ENCODE measurements at regions not wholly inside any gene's neighbourhood (a gene's known extent, or its start where the extent isn't known, plus 50 kb on each side); places are given as distances from the start of the nearest gene placed in this dataset.

DNA sequence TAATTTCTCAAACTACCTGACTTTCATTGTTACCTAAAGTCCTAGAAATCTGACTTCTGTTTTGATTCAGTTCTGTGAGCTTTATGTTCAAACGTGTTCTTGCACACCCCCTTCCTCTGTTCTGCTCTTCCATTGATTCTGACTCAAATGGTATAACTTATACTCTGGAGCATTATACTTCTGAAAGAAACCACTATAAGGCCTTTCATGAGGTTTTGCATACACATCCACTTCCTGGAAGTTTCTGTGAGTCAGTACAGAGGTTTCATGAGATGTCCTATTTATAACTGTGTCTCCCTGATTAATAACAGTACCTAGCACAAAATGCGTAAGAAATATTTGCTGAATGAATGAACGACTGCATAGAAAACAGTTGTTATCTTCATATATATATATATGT, 540.2 kb upstream of the CT83 start:
- TF ChIP-seq, protein P1, sequence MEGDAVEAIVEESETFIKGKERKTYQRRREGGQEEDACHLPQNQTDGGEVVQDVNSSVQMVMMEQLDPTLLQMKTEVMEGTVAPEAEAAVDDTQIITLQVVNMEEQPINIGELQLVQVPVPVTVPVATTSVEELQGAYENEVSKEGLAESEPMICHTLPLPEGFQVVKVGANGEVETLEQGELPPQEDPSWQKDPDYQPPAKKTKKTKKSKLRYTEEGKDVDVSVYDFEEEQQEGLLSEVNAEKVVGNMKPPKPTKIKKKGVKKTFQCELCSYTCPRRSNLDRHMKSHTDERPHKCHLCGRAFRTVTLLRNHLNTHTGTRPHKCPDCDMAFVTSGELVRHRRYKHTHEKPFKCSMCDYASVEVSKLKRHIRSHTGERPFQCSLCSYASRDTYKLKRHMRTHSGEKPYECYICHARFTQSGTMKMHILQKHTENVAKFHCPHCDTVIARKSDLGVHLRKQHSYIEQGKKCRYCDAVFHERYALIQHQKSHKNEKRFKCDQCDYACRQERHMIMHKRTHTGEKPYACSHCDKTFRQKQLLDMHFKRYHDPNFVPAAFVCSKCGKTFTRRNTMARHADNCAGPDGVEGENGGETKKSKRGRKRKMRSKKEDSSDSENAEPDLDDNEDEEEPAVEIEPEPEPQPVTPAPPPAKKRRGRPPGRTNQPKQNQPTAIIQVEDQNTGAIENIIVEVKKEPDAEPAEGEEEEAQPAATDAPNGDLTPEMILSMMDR (conservative IDR thresholded peaks at IDR 0.05; ENCODE audit: low read depth in 2 of 2), result no peak
- TF ChIP-seq JUNB (IDR thresholded peaks at IDR 0.05; ENCODE audit: unreplicated experiment) (no peak), POLR2AphosphoS5 (IDR thresholded peaks at IDR 0.05; ENCODE audit: low read depth) (no peak), EZH2 (IDR thresholded peaks at IDR 0.05; ENCODE audit: low read depth, unreplicated experiment) (no peak), EZH2phosphoT487 (IDR thresholded peaks at IDR 0.05; ENCODE audit: unreplicated experiment) (no peak), STAT1 (IDR thresholded peaks at IDR 0.05; ENCODE audit: unreplicated experiment) (no peak), NANOG (IDR thresholded peaks at IDR 0.05; ENCODE audit: borderline replicate concordance) (no peak), ZNF114 (CRISPR knock-in tag; IDR thresholded peaks at IDR 0.05) (no peak), CREB1 (CRISPR knock-in tag; IDR thresholded peaks at IDR 0.05; ENCODE audit: low read depth) (no peak)
- TF ChIP-seq, protein P2, sequence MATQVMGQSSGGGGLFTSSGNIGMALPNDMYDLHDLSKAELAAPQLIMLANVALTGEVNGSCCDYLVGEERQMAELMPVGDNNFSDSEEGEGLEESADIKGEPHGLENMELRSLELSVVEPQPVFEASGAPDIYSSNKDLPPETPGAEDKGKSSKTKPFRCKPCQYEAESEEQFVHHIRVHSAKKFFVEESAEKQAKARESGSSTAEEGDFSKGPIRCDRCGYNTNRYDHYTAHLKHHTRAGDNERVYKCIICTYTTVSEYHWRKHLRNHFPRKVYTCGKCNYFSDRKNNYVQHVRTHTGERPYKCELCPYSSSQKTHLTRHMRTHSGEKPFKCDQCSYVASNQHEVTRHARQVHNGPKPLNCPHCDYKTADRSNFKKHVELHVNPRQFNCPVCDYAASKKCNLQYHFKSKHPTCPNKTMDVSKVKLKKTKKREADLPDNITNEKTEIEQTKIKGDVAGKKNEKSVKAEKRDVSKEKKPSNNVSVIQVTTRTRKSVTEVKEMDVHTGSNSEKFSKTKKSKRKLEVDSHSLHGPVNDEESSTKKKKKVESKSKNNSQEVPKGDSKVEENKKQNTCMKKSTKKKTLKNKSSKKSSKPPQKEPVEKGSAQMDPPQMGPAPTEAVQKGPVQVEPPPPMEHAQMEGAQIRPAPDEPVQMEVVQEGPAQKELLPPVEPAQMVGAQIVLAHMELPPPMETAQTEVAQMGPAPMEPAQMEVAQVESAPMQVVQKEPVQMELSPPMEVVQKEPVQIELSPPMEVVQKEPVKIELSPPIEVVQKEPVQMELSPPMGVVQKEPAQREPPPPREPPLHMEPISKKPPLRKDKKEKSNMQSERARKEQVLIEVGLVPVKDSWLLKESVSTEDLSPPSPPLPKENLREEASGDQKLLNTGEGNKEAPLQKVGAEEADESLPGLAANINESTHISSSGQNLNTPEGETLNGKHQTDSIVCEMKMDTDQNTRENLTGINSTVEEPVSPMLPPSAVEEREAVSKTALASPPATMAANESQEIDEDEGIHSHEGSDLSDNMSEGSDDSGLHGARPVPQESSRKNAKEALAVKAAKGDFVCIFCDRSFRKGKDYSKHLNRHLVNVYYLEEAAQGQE (IDR thresholded peaks at IDR 0.05; ENCODE audit: unreplicated experiment), result no peak
